Hepatocyte (in vitro differentiated cells): ENCODE measurements at regions not wholly inside any gene's neighbourhood (a gene's known extent, or its start where the extent isn't known, plus 50 kb on each side); places are given as distances from the start of the nearest gene placed in this dataset.

Source experiments
- DNase-seq: peaks from one replicate; pipeline ENCODE4 v3.0.0-alpha.2; 2016; ENCODE audit warnings: low spot score
- H2AFZ ChIP-seq: fragments of 200-600 bp; sonication (generic); 2 replicates; pipeline ENCODE4 v1.6.0; 2016; ENCODE audit warnings: antibody characterized with exemption, mild to moderate bottlenecking
- H3K27ac ChIP-seq: fragments of 200-600 bp; sonication (generic); 2 replicates; pipeline ENCODE4 v1.5.1; 2016; ENCODE audit warnings: mild to moderate bottlenecking
- H3K27me3 ChIP-seq: fragments of 200-600 bp; sonication (generic); 2 replicates; pipeline ENCODE4 v1.6.1; 2016
- H3K36me3 ChIP-seq: fragments of 200-600 bp; sonication (generic); replicated peaks from 2 replicates; pipeline ENCODE4 v1.5.1; 2016; ENCODE audit warnings: low read depth; ENCODE audit not compliant: insufficient read depth
- H3K4me1 ChIP-seq: fragments of 200-600 bp; sonication (generic); 2 replicates; pipeline ENCODE4 v1.5.1; 2016; ENCODE audit warnings: mild to moderate bottlenecking, moderate library complexity; ENCODE audit not compliant: insufficient read depth
- H3K4me2 ChIP-seq: fragments of 200-600 bp; sonication (generic); 2 replicates; pipeline ENCODE4 v1.6.0; 2016
- H3K4me3 ChIP-seq: fragments of 200-600 bp; sonication (generic); 2 replicates; pipeline ENCODE4 v1.5.1; 2016; ENCODE audit warnings: mild to moderate bottlenecking
- H3K79me2 ChIP-seq: fragments of 200-600 bp; sonication (generic); 2 replicates; pipeline ENCODE4 v1.6.0; 2017; ENCODE audit warnings: mild to moderate bottlenecking
- H3K9me2 ChIP-seq: fragments of 200-600 bp; sonication (generic); replicated peaks from 2 replicates; pipeline ENCODE4 v1.6.0; 2017; ENCODE audit warnings: mild to moderate bottlenecking; ENCODE audit not compliant: insufficient read depth
- H3K9me3 ChIP-seq: fragments of 200-600 bp; sonication (generic); 2 replicates; pipeline ENCODE4 v1.5.1; 2016; ENCODE audit warnings: low read depth, mild to moderate bottlenecking
- H4K20me1 ChIP-seq: fragments of 200-600 bp; sonication (generic); 2 replicates; pipeline ENCODE4 v1.6.0; 2016; ENCODE audit warnings: mild to moderate bottlenecking; ENCODE audit not compliant: insufficient read depth, poor library complexity, severe bottlenecking
- CTCF ChIP-seq: fragments of 200-600 bp; sonication (generic); IDR thresholded peaks from 2 replicates; pipeline ENCODE4 v1.5.1; 2016; ENCODE audit warnings: antibody characterized with exemption, mild to moderate bottlenecking; ENCODE audit not compliant: poor library complexity
- EZH2 ChIP-seq: fragments of 200-600 bp; sonication (generic); IDR thresholded peaks from 2 replicates; pipeline ENCODE4 v1.6.1; 2016; ENCODE audit warnings: antibody characterized with exemption, mild to moderate bottlenecking, borderline replicate concordance
- EZH2phosphoT487 ChIP-seq: fragments of 200-600 bp; sonication (generic); IDR thresholded peaks from one replicate; pipeline ENCODE4 v1.6.1; 2018; ENCODE audit warnings: antibody characterized with exemption, mild to moderate bottlenecking, low read depth, moderate library complexity; ENCODE audit not compliant: unreplicated experiment, severe bottlenecking
- WGBS: methylation state at CpG from one replicate; pipeline ENCODE4 v1.1.6; 2016; ENCODE audit warnings: low lambda C conversion rate; ENCODE audit errors: missing lambda C conversion rate; 5-methylcytosine and 5-hydroxymethylcytosine counted together

- Histone ChIP-seq H2AFZ (no peak overlapping the region), H3K27me3 (no peaks in the 10 kb centered on the region), H3K27ac (no peak overlapping the region), H3K36me3 (no peaks in the 10 kb centered on the region), H3K4me2 (no peak overlapping the region), H3K9me2 (no peaks in the 10 kb centered on the region), H3K4me3 (no peak overlapping the region), H3K79me2 (no peaks in the 10 kb centered on the region), H3K9me3 (no peaks in the 10 kb centered on the region), H4K20me1 (no peaks in the 10 kb centered on the region), H3K4me1 (no peaks in the 10 kb centered on the region)
- TF ChIP-seq CTCF (no peak), EZH2phosphoT487 (no peak), EZH2 (no peak)
- 91% methylated on average over 8 of the region's 8 CpGs for WGBS
- DNase-seq, result no peak
Observed at GRCh38 chr4:185938654-185939053, 126.7 kb upstream of the SORBS2 start.

GRCh38 chr4:185941461-185941860 lies 127.5 kb upstream of the TLR3 start:
- H3K4me1 ChIP-seq, result no peaks in the 10 kb centered on the region
- TF ChIP-seq EZH2, result no peak
- no peak for TF ChIP-seq CTCF
- TF ChIP-seq EZH2phosphoT487, result no peak
- H4K20me1 ChIP-seq, result no peaks in the 10 kb centered on the region
- H3K79me2 ChIP-seq, result no peaks in the 10 kb centered on the region
- peak; percentile 18 for DNase-seq
- H3K27me3 ChIP-seq, result no peaks in the 10 kb centered on the region
- WGBS, result 70% methylated on average over 6 of the region's 6 CpGs
- no peak overlapping the region for H2AFZ ChIP-seq
- no peak overlapping the region for H3K4me3 ChIP-seq
- no peak overlapping the region for H3K27ac ChIP-seq
- H3K36me3 ChIP-seq, result no peaks in the 10 kb centered on the region
- H3K9me3 ChIP-seq, result no peaks in the 10 kb centered on the region
- no peak overlapping the region for H3K4me2 ChIP-seq
- no peaks in the 10 kb centered on the region for H3K9me2 ChIP-seq

- H3K27ac ChIP-seq, result no peak overlapping the region
- no peak for TF ChIP-seq EZH2phosphoT487
- TF ChIP-seq CTCF, result no peak
- TF ChIP-seq EZH2, result no peak
- no peaks in the 10 kb centered on the region for H4K20me1 ChIP-seq
- no peak overlapping the region for H3K4me3 ChIP-seq
- no peaks in the 10 kb centered on the region for H3K9me2 ChIP-seq
- H3K36me3 ChIP-seq, result no peaks in the 10 kb centered on the region
- DNase-seq, result no peak
- no peaks in the 10 kb centered on the region for H3K9me3 ChIP-seq
- no peak overlapping the region for H2AFZ ChIP-seq
- H3K27me3 ChIP-seq, result no peaks in the 10 kb centered on the region
- no peaks in the 10 kb centered on the region for H3K79me2 ChIP-seq
- no peak overlapping the region for H3K4me2 ChIP-seq
- H3K4me1 ChIP-seq, result no peaks in the 10 kb centered on the region
- WGBS, result 95% methylated on average over 1 of the region's 1 CpG
Observed at GRCh38 chr4:185945252-185945651, 123.7 kb upstream of the TLR3 start.

- Histone ChIP-seq H2AFZ (no peak overlapping the region), H3K79me2 (no peaks in the 10 kb centered on the region), H4K20me1 (no peaks in the 10 kb centered on the region), H3K4me3 (no peak overlapping the region), H3K9me3 (no peaks in the 10 kb centered on the region), H3K27me3 (no peaks in the 10 kb centered on the region), H3K9me2 (no peaks in the 10 kb centered on the region), H3K27ac (no peak overlapping the region), H3K4me1 (no peaks in the 10 kb centered on the region), H3K36me3 (no peaks in the 10 kb centered on the region), H3K4me2 (no peak overlapping the region)
- no peak for DNase-seq
- TF ChIP-seq EZH2phosphoT487, result no peak
- no peak for TF ChIP-seq CTCF
- no peak for TF ChIP-seq EZH2
- 94% methylated on average over 3 of the region's 3 CpGs for WGBS
Observed at GRCh38 chr4:185945906-185946305, 123.0 kb upstream of the TLR3 start.
